KOPT-K1 (cell line): ENCODE measurements at regions not wholly inside any gene's neighbourhood (a gene's known extent, or its start where the extent isn't known, plus 50 kb on each side); places are given as distances from the start of the nearest gene placed in this dataset.

Experiments used
- H3K27ac ChIP-seq: fragments of 200-600 bp; sonication (generic); 2 replicates; pipeline ENCODE4 v1.5.1; 2016; ENCODE audit warnings: antibody characterized with exemption, mild to moderate bottlenecking, low read depth, low read length; ENCODE audit not compliant: poor library complexity, severe bottlenecking
- H3K36me3 ChIP-seq: fragments of 200-600 bp; sonication (generic); 2 replicates; pipeline ENCODE4 v1.5.1; 2017; ENCODE audit warnings: antibody characterized with exemption, mild to moderate bottlenecking, low read length, moderate library complexity; ENCODE audit not compliant: insufficient read depth
- H3K9me3 ChIP-seq: fragments of 200-600 bp; sonication (generic); 2 replicates; pipeline ENCODE4 v1.5.1; 2017; ENCODE audit warnings: antibody characterized with exemption, low read length, mild to moderate bottlenecking; ENCODE audit not compliant: insufficient read depth, poor library complexity, severe bottlenecking

GRCh38 chr10:129156406-129156805 is 310.6 kb upstream of the MGMT start:
- Histone ChIP-seq H3K27ac (no peak overlapping the region), H3K9me3 (no peaks in the 10 kb centered on the region), H3K36me3 (no peaks in the 10 kb centered on the region)

- no peaks in the 10 kb centered on the region for H3K9me3 ChIP-seq
- H3K36me3 ChIP-seq, result no peaks in the 10 kb centered on the region
- H3K27ac ChIP-seq, result no peak overlapping the region
Observed at GRCh38 chr10:129157185-129157584, 309.9 kb upstream of the MGMT start.

GRCh38 chr10:129161150-129161549 is 305.9 kb upstream of the MGMT start:
- no peaks in the 10 kb centered on the region for H3K9me3 ChIP-seq
- no peak overlapping the region for H3K27ac ChIP-seq
- H3K36me3 ChIP-seq, result no peaks in the 10 kb centered on the region

GRCh38 chr10:129163531-129163930 is 303.5 kb upstream of the MGMT start:
- Histone ChIP-seq H3K27ac (no peak overlapping the region), H3K9me3 (no peaks in the 10 kb centered on the region)

GRCh38 chr10:129165076-129165720 is 301.8 kb upstream of the MGMT start:
- Histone ChIP-seq H3K36me3 (no peaks in the 10 kb centered on the region), H3K27ac (no peak overlapping the region), H3K9me3 (no peaks in the 10 kb centered on the region)

More at GRCh38 chr10:129163531-129163930, 303.5 kb upstream of the MGMT start:
- no peaks in the 10 kb centered on the region for H3K36me3 ChIP-seq

GRCh38 chr10:129165770-129166169 is 301.3 kb upstream of the MGMT start:
- Histone ChIP-seq H3K36me3 (no peaks in the 10 kb centered on the region), H3K9me3 (no peaks in the 10 kb centered on the region), H3K27ac (no peak overlapping the region)

GRCh38 chr10:129168660-129169059 is 298.4 kb upstream of the MGMT start:
- Histone ChIP-seq H3K36me3 (no peaks in the 10 kb centered on the region), H3K9me3 (no peaks in the 10 kb centered on the region)

GRCh38 chr10:129169115-129169514 is 297.9 kb upstream of the MGMT start:
- Histone ChIP-seq H3K9me3 (no peaks in the 10 kb centered on the region), H3K36me3 (no peaks in the 10 kb centered on the region), H3K27ac (no peak overlapping the region)

More at GRCh38 chr10:129168660-129169059, 298.4 kb upstream of the MGMT start:
- H3K27ac ChIP-seq, result no peak overlapping the region

- H3K36me3 ChIP-seq, result no peaks in the 10 kb centered on the region
- no peak overlapping the region for H3K27ac ChIP-seq
- H3K9me3 ChIP-seq, result no peaks in the 10 kb centered on the region
Observed at GRCh38 chr10:129170812-129171211, 296.2 kb upstream of the MGMT start.

- Histone ChIP-seq H3K36me3 (no peaks in the 10 kb centered on the region), H3K27ac (no peak overlapping the region), H3K9me3 (no peaks in the 10 kb centered on the region)
Observed at GRCh38 chr10:129171812-129172211, 295.2 kb upstream of the MGMT start.

GRCh38 chr10:129174232-129175014 is 292.6 kb upstream of the MGMT start:
- no peak overlapping the region for H3K27ac ChIP-seq
- no peaks in the 10 kb centered on the region for H3K36me3 ChIP-seq
- no peaks in the 10 kb centered on the region for H3K9me3 ChIP-seq

GRCh38 chr10:129179245-129179971 is 287.6 kb upstream of the MGMT start:
- Histone ChIP-seq H3K9me3 (no peaks in the 10 kb centered on the region), H3K36me3 (no peaks in the 10 kb centered on the region), H3K27ac (no peak overlapping the region)

- no peak overlapping the region for H3K27ac ChIP-seq
- no peaks in the 10 kb centered on the region for H3K9me3 ChIP-seq
- no peaks in the 10 kb centered on the region for H3K36me3 ChIP-seq
Observed at GRCh38 chr10:129179972-129180678, 286.9 kb upstream of the MGMT start.

GRCh38 chr10:129184196-129184595 is 282.8 kb upstream of the MGMT start:
- peaks cover 10% of the 10 kb centered on the region for H3K9me3 ChIP-seq
- no peak overlapping the region for H3K27ac ChIP-seq
- H3K36me3 ChIP-seq, result no peaks in the 10 kb centered on the region

GRCh38 chr10:129187331-129187730 is 279.7 kb upstream of the MGMT start:
- H3K27ac ChIP-seq, result no peak overlapping the region
- H3K36me3 ChIP-seq, result no peaks in the 10 kb centered on the region
- peaks cover 10% of the 10 kb centered on the region for H3K9me3 ChIP-seq
